C1 segment of cervical spinal cord (tissue), 14 donors: ENCODE measurements at regions not wholly inside any gene's neighbourhood (a gene's known extent, or its start where the extent isn't known, plus 50 kb on each side); places are given as distances from the start of the nearest gene placed in this dataset.
"Not testable (repeated sequence)": the region's sequence is repeated elsewhere in the genome, so short reads cannot be mapped to it uniquely, and the experiment has no call there.

ENCODE experiments used
- DNase-seq, 14 donors: peaks; one replicate each; lab custom pipeline; 2025; lab: John Stamatoyannopoulos, UW

- not testable (repeated sequence) for DNase-seq
These were observed 71.6 kb downstream of the PCMTD2 start for GRCh38 chr20:64327223-64327549.

- peak in 2 of 14 donors; percentile 2 to 81 for DNase-seq
These were observed 72.2 kb downstream of the PCMTD2 start for GRCh38 chr20:64327550-64328317.

- not testable (repeated sequence) for DNase-seq
These were observed 73.2 kb downstream of the PCMTD2 start for GRCh38 chr20:64328595-64329250.

GRCh38 chr20:64332627-64333026, 77.1 kb downstream of the PCMTD2 start:
- DNase-seq, result not testable (repeated sequence)
